GM23338 (cell line): ENCODE measurements at regions not wholly inside any gene's neighbourhood (a gene's known extent, or its start where the extent isn't known, plus 50 kb on each side); places are given as distances from the start of the nearest gene placed in this dataset.

ENCODE experiments used
- ATAC-seq: fragments of 200-7000 bp; cut with Tn5 transposase; 3 replicates; pipeline ENCODE4 v1.9.1; 2020
- DNase-seq: peaks from one replicate; pipeline ENCODE4 v3.0.0-alpha.2; 2015; ENCODE audit warnings: low spot score
- H2AFZ ChIP-seq: fragments of 200-600 bp; sonication (generic); 2 replicates; pipeline ENCODE4 v1.8.0; 2016; ENCODE audit warnings: antibody characterized with exemption, mild to moderate bottlenecking, moderate library complexity
- H3F3A ChIP-seq: fragments of 200-600 bp; sonication (generic); replicated peaks from 2 replicates; pipeline ENCODE4 v1.8.0; 2017; ENCODE audit warnings: antibody characterized with exemption, mixed run types, low read depth
- H3K27ac ChIP-seq: fragments of 200-600 bp; sonication (generic); 2 replicates; pipeline ENCODE4 v1.6.1; 2016; ENCODE audit warnings: low read depth
- H3K27me3 ChIP-seq: fragments of 200-600 bp; sonication (generic); 2 replicates; pipeline ENCODE4 v1.8.0; 2016; ENCODE audit warnings: mild to moderate bottlenecking, mixed run types, moderate library complexity; ENCODE audit not compliant: insufficient read depth
- H3K36me3 ChIP-seq: fragments of 200-600 bp; sonication (generic); 2 replicates; pipeline ENCODE4 v1.8.0; 2016; ENCODE audit warnings: mild to moderate bottlenecking; ENCODE audit not compliant: insufficient read depth
- H3K4me1 ChIP-seq: fragments of 200-600 bp; sonication (generic); 2 replicates; pipeline ENCODE4 v1.8.0; 2016; ENCODE audit warnings: mild to moderate bottlenecking, moderate library complexity; ENCODE audit not compliant: insufficient read depth
- H3K4me2 ChIP-seq: fragments of 200-600 bp; sonication (generic); 2 replicates; pipeline ENCODE4 v1.7.1; 2017; ENCODE audit warnings: mixed run types
- H3K4me3 ChIP-seq: fragments of 200-600 bp; sonication (generic); 2 replicates; pipeline ENCODE4 v1.6.1; 2016; ENCODE audit warnings: mixed run types
- H3K79me2 ChIP-seq: fragments of 200-600 bp; sonication (generic); replicated peaks from 2 replicates; pipeline ENCODE4 v1.8.0; 2017; ENCODE audit warnings: mild to moderate bottlenecking; ENCODE audit not compliant: insufficient read depth
- H3K9me2 ChIP-seq: fragments of 200-600 bp; sonication (generic); 2 replicates; pipeline ENCODE4 v1.8.0; 2017; ENCODE audit not compliant: insufficient read depth
- H4K20me1 ChIP-seq: fragments of 200-600 bp; sonication (generic); replicated peaks from 2 replicates; pipeline ENCODE4 v1.8.0; 2017; ENCODE audit warnings: mild to moderate bottlenecking; ENCODE audit not compliant: insufficient read depth
- H3K27ac Mint-ChIP-seq: 2 replicates; pipeline ENCODE4 v1.8.0; 2020; ENCODE audit warnings: inconsistent platforms, mild to moderate bottlenecking, moderate library complexity, mixed read lengths
- H3K27me3 Mint-ChIP-seq: 3 replicates; pipeline ENCODE4 v1.8.0; 2022; ENCODE audit warnings: low read depth, mild to moderate bottlenecking, moderate library complexity, mixed read lengths, inconsistent platforms; ENCODE audit not compliant: insufficient read depth, poor library complexity
- H3K36me3 Mint-ChIP-seq: 3 replicates; pipeline ENCODE4 v1.8.0; 2021; ENCODE audit warnings: low read depth, mild to moderate bottlenecking, inconsistent platforms, moderate library complexity, mixed read lengths
- H3K4me1 Mint-ChIP-seq: 3 replicates; pipeline ENCODE4 v1.8.0; 2020; ENCODE audit warnings: mild to moderate bottlenecking, inconsistent platforms, mixed read lengths
- H3K4me3 Mint-ChIP-seq: 3 replicates; pipeline ENCODE4 v1.8.0; 2021; ENCODE audit warnings: moderate library complexity, mild to moderate bottlenecking, inconsistent platforms, mixed read lengths
- H3K9me3 Mint-ChIP-seq: 3 replicates; pipeline ENCODE4 v1.8.0; 2020; ENCODE audit warnings: moderate library complexity, mild to moderate bottlenecking, inconsistent platforms, mixed read lengths
- CREB1 ChIP-seq: fragments of 250-450 bp; sonication (Bioruptor Pico); IDR thresholded peaks from 2 replicates; pipeline ENCODE4 v1.5.0; 2020; ENCODE audit warnings: low read depth, mild to moderate bottlenecking, moderate library complexity
- EZH2phosphoT487 ChIP-seq: fragments of 200-600 bp; sonication (generic); IDR thresholded peaks from one replicate; pipeline ENCODE4 v1.8.1; 2018; ENCODE audit warnings: antibody characterized with exemption; ENCODE audit not compliant: unreplicated experiment
- POLR2AphosphoS5 ChIP-seq: IDR thresholded peaks from 2 replicates; pipeline ENCODE4 v1.6.1; 2016; ENCODE audit warnings: antibody characterized with exemption, low read depth
- STAT1 ChIP-seq: IDR thresholded peaks from one replicate; pipeline ENCODE4 v1.6.1; 2016; ENCODE audit warnings: antibody characterized with exemption; ENCODE audit not compliant: unreplicated experiment
- ZNF114 ChIP-seq: fragments of 250-450 bp; sonication (Bioruptor Pico); IDR thresholded peaks from 2 replicates; pipeline ENCODE4 v1.5.0; 2020; ENCODE audit warnings: mild to moderate bottlenecking, moderate library complexity
- ZNF331 ChIP-seq: fragments of 250-450 bp; sonication (Bioruptor Pico); IDR thresholded peaks from 2 replicates; pipeline ENCODE4 v1.5.0; 2020; ENCODE audit warnings: low read depth, mild to moderate bottlenecking, moderate library complexity
- TF ChIP-seq, protein P1 (sequence below): fragments of 250-450 bp; sonication (Bioruptor Pico); IDR thresholded peaks from 2 replicates; pipeline ENCODE4 v1.5.0; 2020; ENCODE audit warnings: mild to moderate bottlenecking, moderate library complexity
- TF ChIP-seq, protein P2 (sequence below), 2 experiments: fragments of 200-600 bp in 1 of 2; sonication (generic) in 1 of 2; conservative IDR thresholded peaks; 2 replicates each; pipeline versions ENCODE4 v1.5.1 to v1.6.1; 2016 to 2017; ENCODE audit warnings: antibody characterized with exemption in 2 of 2, low read depth in 2 of 2, mild to moderate bottlenecking in 2 of 2, moderate library complexity in 1 of 2
- TF ChIP-seq, protein P3 (sequence below): IDR thresholded peaks from 2 replicates; pipeline ENCODE4 v1.6.1; 2016; ENCODE audit warnings: antibody characterized with exemption

DNA sequence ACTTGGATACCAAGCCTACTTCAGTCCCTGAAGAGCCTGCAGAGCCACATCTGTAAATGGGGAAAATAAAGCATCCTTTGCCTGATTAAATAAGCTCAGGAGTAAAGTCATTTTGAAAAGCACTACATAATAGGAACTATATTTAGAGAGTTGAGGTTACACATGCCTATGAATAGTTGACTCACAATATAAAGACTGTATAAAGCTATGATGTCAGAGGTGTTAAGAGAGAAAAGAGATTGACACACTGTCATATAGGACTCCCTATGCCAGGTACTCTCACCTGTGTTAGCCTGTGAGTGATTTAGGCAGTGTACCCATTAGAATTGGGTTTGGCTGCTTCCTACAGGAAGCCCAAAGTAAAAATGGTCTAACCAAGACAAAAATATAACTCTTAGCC is 87.7 kb upstream of the CRHR1 start (continued):
- TF ChIP-seq, protein P1, sequence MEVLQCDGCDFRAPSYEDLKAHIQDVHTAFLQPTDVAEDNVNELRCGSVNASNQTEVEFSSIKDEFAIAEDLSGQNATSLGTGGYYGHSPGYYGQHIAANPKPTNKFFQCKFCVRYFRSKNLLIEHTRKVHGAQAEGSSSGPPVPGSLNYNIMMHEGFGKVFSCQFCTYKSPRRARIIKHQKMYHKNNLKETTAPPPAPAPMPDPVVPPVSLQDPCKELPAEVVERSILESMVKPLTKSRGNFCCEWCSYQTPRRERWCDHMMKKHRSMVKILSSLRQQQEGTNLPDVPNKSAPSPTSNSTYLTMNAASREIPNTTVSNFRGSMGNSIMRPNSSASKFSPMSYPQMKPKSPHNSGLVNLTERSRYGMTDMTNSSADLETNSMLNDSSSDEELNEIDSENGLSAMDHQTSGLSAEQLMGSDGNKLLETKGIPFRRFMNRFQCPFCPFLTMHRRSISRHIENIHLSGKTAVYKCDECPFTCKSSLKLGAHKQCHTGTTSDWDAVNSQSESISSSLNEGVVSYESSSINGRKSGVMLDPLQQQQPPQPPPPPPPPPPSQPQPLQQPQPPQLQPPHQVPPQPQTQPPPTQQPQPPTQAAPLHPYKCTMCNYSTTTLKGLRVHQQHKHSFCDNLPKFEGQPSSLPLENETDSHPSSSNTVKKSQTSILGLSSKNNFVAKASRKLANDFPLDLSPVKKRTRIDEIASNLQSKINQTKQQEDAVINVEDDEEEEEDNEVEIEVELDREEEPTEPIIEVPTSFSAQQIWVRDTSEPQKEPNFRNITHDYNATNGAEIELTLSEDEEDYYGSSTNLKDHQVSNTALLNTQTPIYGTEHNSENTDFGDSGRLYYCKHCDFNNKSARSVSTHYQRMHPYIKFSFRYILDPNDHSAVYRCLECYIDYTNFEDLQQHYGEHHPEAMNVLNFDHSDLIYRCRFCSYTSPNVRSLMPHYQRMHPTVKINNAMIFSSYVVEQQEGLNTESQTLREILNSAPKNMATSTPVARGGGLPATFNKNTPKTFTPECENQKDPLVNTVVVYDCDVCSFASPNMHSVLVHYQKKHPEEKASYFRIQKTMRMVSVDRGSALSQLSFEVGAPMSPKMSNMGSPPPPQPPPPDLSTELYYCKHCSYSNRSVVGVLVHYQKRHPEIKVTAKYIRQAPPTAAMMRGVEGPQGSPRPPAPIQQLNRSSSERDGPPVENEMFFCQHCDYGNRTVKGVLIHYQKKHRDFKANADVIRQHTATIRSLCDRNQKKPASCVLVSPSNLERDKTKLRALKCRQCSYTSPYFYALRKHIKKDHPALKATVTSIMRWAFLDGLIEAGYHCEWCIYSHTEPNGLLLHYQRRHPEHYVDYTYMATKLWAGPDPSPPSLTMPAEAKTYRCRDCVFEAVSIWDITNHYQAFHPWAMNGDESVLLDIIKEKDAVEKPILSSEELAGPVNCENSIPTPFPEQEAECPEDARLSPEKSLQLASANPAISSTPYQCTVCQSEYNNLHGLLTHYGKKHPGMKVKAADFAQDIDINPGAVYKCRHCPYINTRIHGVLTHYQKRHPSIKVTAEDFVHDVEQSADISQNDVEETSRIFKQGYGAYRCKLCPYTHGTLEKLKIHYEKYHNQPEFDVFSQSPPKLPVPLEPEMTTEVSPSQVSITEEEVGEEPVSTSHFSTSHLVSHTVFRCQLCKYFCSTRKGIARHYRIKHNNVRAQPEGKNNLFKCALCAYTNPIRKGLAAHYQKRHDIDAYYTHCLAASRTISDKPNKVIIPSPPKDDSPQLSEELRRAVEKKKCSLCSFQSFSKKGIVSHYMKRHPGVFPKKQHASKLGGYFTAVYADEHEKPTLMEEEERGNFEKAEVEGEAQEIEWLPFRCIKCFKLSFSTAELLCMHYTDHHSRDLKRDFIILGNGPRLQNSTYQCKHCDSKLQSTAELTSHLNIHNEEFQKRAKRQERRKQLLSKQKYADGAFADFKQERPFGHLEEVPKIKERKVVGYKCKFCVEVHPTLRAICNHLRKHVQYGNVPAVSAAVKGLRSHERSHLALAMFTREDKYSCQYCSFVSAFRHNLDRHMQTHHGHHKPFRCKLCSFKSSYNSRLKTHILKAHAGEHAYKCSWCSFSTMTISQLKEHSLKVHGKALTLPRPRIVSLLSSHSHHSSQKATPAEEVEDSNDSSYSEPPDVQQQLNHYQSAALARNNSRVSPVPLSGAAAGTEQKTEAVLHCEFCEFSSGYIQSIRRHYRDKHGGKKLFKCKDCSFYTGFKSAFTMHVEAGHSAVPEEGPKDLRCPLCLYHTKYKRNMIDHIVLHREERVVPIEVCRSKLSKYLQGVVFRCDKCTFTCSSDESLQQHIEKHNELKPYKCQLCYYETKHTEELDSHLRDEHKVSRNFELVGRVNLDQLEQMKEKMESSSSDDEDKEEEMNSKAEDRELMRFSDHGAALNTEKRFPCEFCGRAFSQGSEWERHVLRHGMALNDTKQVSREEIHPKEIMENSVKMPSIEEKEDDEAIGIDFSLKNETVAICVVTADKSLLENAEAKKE (CRISPR knock-in tag) = no peak
- TF ChIP-seq, protein P2, sequence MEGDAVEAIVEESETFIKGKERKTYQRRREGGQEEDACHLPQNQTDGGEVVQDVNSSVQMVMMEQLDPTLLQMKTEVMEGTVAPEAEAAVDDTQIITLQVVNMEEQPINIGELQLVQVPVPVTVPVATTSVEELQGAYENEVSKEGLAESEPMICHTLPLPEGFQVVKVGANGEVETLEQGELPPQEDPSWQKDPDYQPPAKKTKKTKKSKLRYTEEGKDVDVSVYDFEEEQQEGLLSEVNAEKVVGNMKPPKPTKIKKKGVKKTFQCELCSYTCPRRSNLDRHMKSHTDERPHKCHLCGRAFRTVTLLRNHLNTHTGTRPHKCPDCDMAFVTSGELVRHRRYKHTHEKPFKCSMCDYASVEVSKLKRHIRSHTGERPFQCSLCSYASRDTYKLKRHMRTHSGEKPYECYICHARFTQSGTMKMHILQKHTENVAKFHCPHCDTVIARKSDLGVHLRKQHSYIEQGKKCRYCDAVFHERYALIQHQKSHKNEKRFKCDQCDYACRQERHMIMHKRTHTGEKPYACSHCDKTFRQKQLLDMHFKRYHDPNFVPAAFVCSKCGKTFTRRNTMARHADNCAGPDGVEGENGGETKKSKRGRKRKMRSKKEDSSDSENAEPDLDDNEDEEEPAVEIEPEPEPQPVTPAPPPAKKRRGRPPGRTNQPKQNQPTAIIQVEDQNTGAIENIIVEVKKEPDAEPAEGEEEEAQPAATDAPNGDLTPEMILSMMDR (conservative IDR thresholded peaks at IDR 0.05; ENCODE audit: low read depth in 2 of 2) = no peak

DNA sequence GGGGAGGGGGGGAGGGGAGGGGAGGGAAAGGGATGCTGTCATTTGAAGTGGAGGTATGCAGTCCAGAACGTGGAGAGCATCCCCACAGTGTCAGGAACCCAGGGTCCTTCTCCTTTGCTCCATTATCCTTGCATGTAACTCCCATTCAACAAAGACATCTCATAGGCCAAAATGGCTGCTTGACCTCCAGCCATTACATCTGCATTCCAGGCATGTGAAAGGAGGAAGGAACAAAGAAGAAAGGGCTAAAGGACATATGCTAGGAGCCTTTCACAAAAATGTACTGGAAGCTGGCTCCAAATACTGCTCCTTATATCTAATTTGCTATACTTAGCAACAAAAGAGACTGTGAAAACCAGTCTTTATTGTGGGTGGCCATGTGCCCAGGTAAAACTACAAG is 87.0 kb upstream of the CRHR1 start:
- no peaks in the 10 kb centered on the region for H3K9me3 Mint-ChIP-seq
- no peaks in the 10 kb centered on the region for H3K27me3 Mint-ChIP-seq
- TF ChIP-seq, protein P3, sequence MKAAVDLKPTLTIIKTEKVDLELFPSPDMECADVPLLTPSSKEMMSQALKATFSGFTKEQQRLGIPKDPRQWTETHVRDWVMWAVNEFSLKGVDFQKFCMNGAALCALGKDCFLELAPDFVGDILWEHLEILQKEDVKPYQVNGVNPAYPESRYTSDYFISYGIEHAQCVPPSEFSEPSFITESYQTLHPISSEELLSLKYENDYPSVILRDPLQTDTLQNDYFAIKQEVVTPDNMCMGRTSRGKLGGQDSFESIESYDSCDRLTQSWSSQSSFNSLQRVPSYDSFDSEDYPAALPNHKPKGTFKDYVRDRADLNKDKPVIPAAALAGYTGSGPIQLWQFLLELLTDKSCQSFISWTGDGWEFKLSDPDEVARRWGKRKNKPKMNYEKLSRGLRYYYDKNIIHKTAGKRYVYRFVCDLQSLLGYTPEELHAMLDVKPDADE = no peak
- TF ChIP-seq ZNF331 (CRISPR knock-in tag) (no peak), ZNF114 (CRISPR knock-in tag) (no peak), STAT1 (no peak), EZH2phosphoT487 (no peak), POLR2AphosphoS5 (no peak), CREB1 (CRISPR knock-in tag) (no peak)
- TF ChIP-seq, protein P2 (conservative IDR thresholded peaks at IDR 0.05; ENCODE audit: low read depth in 2 of 2) = no peak

More for the DNA sequence above, 87.0 kb upstream of the CRHR1 start:
- no peaks in the 10 kb centered on the region for H3K27me3 ChIP-seq
- no peak overlapping the region for H3K27ac ChIP-seq
- H3K9me2 ChIP-seq = no peaks in the 10 kb centered on the region
- H3K79me2 ChIP-seq = no peaks in the 10 kb centered on the region
- Mint-ChIP-seq H3K27ac (no peak overlapping the region), H3K4me3 (no peak overlapping the region), H3K36me3 (no peaks in the 10 kb centered on the region; the same call in 2 of the 3 replicates), H3K4me1 (no peaks in the 10 kb centered on the region)
- ATAC-seq (no peak), DNase-seq (no peak)
- H3K36me3 ChIP-seq = no peaks in the 10 kb centered on the region
- H4K20me1 ChIP-seq = peaks cover 2% of the 10 kb centered on the region; the same call in 1 of the 2 replicates
- no peak overlapping the region for H2AFZ ChIP-seq
- H3K4me2 ChIP-seq = no peak overlapping the region
- no peaks in the 10 kb centered on the region for H3K4me1 ChIP-seq
- H3K4me3 ChIP-seq = no peak overlapping the region
- no peaks in the 10 kb centered on the region for H3F3A ChIP-seq
